Left cardiac atrium (tissue), 4 donors: ENCODE measurements at regions not wholly inside any gene's neighbourhood (a gene's known extent, or its start where the extent isn't known, plus 50 kb on each side); places are given as distances from the start of the nearest gene placed in this dataset.

Experiments used
- ATAC-seq, 2 donors: fragments of 200-7000 bp; cut with Tn5 transposase; one replicate each; pipeline ENCODE4 v1.9.1; 2020; ENCODE audit warnings: mild to moderate bottlenecking in 2 of 2, moderate library complexity in 2 of 2
- DNase-seq: peaks from one replicate; pipeline ENCODE4 v3.0.0-alpha.2; 2020
- intact Hi-C, 2 donors: fragments of 100-400 bp; cut with DNase I; formaldehyde crosslinking; loops; one replicate each; pipeline versions ENCODE4 v1.14.1 to v1.15.1; 2022 to 2023
- donor health status: DM: no; HTN: yes; CAD: no.
- donor health status: DM: no; HTN: yes; CAD: no; lungs with severe emphysema.
- donor health status: DM: yes; HTN: yes; CAD: no.
- donor health status: Dilated cardiomyopathy.

- DNase-seq: no peak
- intact Hi-C loops: no loop called here
- no peak for ATAC-seq
These were observed 156.7 kb upstream of the LRFN2 start for GRCh38 chr6:40743690-40744446.

DNA sequence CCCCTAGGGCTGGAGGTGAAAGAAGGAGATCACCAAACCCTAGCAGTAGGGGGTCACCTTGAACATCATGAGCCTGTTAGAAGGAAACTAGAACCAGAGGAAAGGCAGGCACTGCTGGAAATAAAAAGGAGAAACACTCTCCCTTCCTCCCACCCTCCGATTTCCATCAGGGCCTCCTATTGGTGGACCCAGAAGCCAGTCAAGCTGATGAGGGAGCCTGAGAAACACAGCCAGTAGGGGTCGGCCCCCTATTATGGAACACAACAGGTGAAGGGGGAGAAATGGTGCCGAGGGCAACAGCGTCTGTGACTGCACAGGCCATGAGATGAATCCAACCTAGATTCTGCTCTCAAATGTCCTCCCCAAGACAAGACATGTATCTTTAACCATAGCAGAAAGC is 156.1 kb upstream of the LRFN2 start:
- intact Hi-C loops: no loop called here
- DNase-seq (no peak), ATAC-seq (no peak)

DNA sequence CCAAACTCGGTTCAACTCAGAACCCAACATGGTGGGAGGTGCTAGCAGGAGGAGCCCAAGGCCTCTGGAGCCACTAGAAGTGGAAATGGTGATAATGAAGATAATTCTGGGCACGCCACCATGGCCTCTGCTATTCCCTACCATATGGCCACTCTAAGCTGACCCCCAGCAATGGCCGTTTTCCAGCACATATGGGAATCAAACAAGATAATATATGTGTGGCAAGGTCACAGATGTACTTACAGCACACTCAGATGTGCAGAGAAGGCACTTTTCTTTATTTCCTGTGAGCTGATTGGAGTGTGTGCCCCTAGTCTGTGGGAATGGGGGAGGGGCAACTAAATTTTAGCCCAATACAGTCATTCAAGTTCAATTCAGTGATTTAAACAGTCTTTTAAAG is 153.4 kb upstream of the LRFN2 start:
- DNase-seq (no peak), ATAC-seq (no peak)
- intact Hi-C loops: no loop called here

DNA sequence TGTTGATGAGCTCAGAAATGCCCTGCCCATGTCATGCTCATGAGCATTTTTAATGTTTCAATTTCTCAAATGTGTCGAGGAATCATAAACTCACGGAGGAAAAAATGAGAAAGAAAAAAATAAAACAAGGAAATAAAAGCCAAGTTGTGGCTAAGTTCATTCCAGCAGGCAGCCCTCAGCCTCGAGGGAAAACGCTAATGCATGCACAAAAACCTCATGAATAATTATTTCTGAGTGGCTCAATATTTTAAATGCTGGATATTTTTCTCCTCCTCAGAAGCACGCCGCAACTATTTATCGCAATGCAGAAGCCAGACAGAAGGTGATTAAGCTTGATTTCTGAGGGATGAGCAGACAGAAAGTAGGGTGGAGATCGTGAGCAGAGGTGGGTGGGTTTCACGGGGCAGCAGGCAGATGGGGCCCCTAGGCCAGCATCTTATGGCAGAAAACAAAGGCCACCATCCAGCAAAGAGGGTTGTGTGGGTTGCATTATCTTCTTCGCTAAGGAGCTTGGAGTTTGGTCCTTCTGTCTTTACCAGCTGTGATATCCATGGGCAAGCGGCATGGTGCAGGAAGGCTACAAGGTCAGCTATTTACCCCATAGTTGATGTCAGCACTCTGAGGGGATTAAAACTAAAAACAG is 151.5 kb upstream of the LRFN2 start:
- DNase-seq (no peak), ATAC-seq (no peak)
- intact Hi-C loops: no loop called here

DNA sequence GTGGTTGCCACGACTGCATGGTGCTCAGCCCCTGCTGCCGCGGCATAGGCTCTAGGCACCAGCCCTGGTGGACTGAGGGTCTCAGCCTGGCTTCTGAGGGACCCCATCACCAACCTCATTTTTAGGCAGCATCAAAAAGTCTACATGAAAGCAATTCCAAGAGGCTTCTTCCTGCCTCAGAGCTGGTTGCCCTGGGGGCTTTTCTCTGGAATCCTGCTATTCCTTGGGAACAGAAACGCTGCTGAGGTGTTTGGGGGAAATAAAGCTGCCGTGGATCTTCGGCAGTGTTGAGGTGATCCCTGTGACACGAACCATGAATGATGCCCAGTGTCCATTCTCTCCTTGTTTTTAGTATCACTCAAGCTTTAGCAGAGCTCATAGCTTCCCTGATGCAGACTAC is 148.4 kb upstream of the LRFN2 start:
- ATAC-seq (no peak), DNase-seq (no peak)
- intact Hi-C loops: no loop called here

GRCh38 chr6:40735121-40735520 is 148.0 kb upstream of the LRFN2 start:
- ATAC-seq (no peak), DNase-seq (no peak)
- intact Hi-C loops: no loop called here

DNA sequence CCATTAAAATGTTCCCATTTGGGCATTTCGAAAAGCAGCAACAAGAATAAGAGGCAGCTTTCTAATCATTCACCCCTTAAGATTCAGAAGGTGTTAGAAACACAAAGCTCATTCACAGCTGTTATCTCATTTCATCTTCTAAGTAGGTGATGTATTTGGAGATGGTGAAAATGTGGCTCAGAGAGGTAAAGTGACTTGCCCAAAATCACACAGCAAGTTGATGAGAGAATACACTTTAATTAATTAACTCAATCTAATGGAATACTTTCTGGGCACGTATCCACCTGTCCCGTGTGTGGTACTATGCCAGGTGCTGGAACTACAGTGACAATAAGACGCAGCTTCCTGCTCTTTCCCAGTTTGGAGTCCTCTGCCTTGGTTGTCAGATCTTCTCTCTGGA is 147.4 kb upstream of the LRFN2 start:
- DNase-seq (no peak), ATAC-seq (no peak)
- intact Hi-C loops: no loop called here

- ATAC-seq: no peak
- intact Hi-C loops: no loop called here
- DNase-seq: no peak
These were observed 146.7 kb upstream of the LRFN2 start for GRCh38 chr6:40733770-40734396.

DNA sequence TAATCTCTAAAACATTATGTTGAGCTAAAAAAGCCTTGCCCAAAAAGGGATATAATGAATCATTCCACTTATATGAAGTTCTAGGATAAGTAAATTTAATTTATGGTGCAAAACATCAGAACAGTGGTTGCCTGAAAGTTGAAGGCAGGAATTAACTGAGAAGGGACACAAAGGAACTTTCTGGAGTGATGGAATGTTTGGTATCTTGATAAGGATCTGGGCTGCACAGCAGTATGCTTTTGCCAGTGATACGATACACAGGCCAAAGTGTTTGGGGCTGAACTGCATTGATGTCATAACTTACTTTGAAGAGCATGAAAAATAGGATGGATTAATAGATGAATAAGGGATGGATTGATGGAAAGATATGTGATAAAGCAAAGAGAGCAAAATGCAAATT is 146.1 kb upstream of the LRFN2 start:
- intact Hi-C loops: no loop called here
- no peak for DNase-seq
- ATAC-seq: no peak

GRCh38 chr6:40732878-40733277 is 145.7 kb upstream of the LRFN2 start:
- DNase-seq (no peak), ATAC-seq (no peak)
- intact Hi-C loops: no loop called here

DNA sequence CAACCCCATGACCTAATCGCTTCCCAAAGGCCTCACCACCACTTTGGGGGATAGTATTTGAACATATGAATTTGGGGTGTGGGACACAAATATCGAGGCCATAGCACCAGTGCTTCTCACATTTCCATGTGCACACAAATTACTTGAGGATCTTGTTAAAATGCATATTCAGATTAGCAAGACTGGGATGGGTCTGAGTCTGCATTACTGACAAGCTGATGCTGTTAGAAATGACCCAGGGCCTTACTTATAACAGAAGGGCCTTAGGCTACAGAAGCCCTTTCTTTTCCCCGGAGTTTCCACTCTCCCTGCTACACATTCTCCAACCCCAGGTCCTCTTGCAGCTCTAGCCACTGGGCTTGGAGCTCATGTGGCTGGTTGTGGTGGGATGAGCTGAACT is 141.5 kb upstream of the LRFN2 start:
- ATAC-seq (no peak), DNase-seq (no peak)
- intact Hi-C loops: no loop called here

DNA sequence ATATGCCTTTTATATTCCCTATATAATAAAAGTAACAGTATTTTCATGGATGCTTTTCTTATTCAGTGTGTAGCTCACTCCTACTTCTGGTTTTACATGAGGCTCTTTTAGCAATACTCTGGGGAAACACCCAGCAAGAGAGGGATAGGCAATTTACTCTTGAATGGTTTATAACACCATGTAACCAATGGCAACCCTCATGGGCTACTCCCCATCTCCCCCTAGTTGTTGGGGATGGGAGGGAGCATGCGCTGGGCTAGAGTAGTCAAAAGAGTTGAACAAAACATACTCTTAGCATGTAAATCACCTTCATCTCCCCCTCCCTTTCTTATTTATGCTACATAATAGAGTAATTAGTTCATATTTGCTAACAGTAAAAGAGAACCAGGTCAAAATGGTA is 140.1 kb upstream of the LRFN2 start:
- ATAC-seq (no peak), DNase-seq (no peak)
- intact Hi-C loops: no loop called here

DNA sequence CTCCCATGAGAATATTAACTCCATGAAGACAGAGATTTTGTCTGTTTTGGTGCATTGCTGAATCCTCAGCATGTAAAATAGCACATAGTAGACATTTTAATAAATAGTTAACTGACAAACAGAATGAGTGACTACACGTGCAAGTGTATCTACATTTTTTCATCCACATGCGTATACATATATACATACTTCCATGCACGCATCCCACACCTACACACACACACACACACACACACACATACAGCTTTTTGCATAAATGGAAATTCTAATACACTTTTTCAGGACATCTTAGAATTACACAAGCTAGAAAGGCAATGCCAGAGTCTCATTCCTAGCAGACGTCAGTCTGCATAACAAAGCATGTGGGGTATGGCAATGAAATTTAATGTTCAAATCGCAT is 139.7 kb upstream of the LRFN2 start:
- DNase-seq: no peak
- ATAC-seq: no peak
- intact Hi-C loops: no loop called here

DNA sequence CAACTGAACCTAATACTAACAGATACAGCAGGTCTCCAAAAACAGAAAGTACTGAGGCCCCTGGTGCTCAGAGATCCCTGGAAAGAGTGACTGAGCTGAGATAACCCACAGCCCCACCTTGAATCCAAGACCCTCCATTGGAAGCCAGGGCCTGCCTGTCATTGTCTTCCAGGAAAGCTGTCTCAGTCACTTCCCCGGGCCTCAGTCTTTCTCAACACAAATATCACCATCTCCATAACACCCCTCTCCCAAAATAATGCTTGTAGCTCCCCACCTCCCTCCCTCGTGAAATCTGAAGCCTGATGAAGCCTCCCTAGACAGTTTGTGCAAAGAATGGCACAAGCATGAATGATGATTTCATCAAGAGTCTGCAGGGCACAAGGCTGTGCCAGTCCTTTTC is 138.2 kb upstream of the LRFN2 start:
- intact Hi-C loops: no loop called here
- no peak for ATAC-seq
- DNase-seq: no peak

DNA sequence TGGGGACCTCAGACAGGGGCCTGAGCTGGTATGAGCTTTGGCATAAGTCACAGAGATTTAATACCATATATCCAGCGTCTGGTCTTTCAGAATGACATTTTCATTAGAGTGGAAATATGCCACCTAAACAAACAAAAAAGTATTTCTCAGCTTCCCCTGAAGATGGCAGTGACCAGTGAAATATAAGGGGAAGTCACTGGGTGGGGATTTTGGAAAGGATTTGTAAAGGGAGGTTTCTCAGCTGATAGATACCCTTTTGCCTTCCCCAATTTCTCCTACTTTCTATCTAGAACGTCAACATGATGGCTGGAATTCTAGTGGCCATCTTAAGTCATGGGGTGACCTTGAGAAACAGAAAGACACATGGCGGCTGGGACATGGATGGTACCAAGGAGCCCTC is 137.7 kb upstream of the LRFN2 start:
- DNase-seq: no peak
- intact Hi-C loops: no loop called here

DNA sequence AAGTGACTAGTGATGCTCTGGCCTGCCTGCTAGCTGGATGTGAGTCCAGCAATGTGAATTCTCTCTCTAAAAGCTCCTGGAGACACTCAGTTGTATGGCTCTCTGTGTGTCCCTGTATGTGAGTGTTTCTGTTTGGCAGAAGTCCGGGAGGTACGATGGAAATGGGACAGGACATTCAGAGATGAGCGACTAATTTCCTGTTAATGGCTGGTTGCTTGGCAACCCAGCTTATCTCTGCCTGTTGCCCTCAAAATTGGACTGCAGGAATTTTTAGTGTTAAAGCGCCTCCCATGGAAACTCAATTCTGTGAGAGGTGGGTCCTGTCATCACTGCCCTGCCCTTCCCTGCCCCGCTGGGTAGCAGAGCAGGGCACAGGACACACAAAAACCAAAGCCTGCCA is 136.8 kb upstream of the LRFN2 start:
- intact Hi-C loops: no loop called here
- no peak for ATAC-seq
- no peak for DNase-seq

More for the DNA sequence above, 137.7 kb upstream of the LRFN2 start:
- ATAC-seq: no peak

DNA sequence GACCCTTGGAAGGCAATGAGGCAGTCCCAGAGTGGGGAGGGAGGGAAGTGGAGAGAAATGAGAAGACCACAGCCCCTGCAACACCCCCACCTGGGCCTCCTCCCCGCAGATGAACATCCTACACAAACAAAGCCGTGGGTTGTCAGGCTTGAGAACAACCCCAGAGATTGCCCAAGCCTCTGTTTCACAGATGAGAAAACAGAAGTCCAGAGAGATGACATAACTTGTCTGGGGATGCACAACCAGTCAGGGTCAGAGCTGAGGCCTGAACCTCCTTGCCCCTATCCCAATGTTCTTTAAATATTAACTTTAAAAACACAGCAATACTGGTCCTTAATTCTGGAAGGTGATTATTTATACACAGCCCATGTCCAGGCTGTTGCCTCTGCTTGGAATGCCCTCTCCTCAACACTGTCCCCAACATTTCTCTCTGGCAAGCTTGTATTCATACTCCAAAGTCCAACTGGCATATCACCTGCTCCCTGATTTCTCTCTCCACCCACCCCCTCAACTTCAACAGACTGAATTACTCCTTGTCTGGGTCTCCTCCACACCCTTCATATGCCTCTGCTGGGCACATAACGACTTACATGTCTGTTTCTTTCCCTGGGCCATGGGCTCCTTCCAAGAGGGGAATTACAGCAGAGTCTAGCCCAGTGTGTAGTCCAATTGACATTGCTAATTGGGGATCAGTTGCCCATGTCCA is 135.5 kb upstream of the LRFN2 start:
- ATAC-seq (no peak), DNase-seq (no peak)
- intact Hi-C loops: no loop called here

DNA sequence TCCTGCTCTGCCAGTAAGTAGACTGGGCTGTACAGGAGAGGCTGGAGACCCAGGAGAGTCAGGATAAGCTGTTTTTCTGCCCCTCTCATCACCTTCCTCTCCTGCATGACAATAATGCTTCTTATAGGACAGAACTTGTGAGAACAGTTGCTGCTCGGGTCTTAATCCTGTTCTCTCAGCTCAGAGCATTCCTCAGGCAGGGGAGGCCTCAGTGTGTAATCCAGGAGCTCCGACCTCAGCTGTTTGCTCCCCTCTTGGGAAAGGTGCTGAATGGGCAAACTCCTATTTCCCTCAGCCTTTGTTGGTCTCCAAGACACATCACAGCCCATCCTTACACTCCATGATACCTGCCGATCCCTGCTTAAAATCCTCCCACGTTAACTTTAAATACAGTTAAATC is 134.9 kb upstream of the LRFN2 start:
- ATAC-seq: no peak
- DNase-seq: no peak

DNA sequence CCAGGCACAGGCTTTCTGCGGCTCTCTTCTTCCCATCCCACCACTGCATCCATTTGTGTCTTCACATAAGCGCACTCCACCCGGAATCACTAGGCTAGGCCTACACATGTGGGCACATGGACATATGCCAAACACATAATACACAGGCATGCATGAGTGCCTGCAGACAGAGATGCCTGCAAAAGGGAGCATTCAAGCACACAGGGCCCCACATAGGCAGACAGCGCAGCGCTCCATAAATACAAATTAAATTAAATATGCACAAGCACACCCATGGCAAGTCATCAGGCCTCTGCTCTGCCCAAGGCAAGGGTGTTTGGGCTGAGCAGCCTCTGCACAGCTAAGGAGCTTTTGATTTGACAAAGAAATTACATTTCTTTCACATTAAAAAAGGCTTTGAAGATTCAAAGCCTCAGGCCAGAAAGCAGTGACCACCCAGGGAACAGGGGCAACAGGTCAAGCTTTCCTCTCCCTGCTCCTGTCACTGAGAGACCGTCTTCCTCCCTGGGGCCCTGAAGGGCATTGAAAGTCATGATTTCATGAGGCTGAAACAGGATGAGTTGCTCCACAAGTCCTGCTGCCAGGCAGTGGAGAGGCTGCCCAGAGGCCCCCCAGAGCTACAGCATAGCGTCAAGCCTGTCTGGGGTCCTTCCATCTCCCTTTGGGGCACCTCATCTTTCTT is 134.2 kb upstream of the LRFN2 start:
- intact Hi-C loops: no loop called here
- DNase-seq (no peak), ATAC-seq (no peak)

More for the DNA sequence above, 134.9 kb upstream of the LRFN2 start:
- intact Hi-C loops: no loop called here

DNA sequence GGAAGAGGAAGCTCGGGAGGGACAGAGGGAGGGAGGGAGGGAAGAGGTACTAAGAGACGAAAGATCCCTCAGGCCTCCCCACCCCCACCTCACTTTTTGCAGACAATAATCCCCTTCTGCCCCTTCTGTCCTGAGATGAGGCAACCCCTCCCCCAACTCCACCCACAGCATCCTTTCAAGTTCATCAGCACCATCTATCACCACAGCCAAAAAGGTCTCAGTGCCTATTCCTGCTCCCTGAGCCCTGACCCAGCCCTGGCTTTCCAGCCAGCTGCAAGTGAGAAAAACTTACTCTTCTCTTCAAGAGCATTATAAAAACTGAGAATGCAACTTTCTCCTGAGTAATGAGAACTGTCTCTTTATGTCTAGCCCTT is 133.2 kb upstream of the LRFN2 start:
- intact Hi-C loops: no loop called here
- DNase-seq: no peak
- ATAC-seq: no peak
